MM.1S (cell line): ENCODE measurements at regions not wholly inside any gene's neighbourhood (a gene's known extent, or its start where the extent isn't known, plus 50 kb on each side); places are given as distances from the start of the nearest gene placed in this dataset.

Experiments
- DNase-seq: peaks from one replicate; pipeline ENCODE4 v3.0.0-alpha.2; 2015
- H2AFZ ChIP-seq: fragments of 300-600 bp; sonication (generic); 2 replicates; pipeline ENCODE4 v1.6.0; 2016; ENCODE audit warnings: antibody characterized with exemption, low read length
- H3F3A ChIP-seq: fragments of 300-600 bp; sonication (generic); 2 replicates; pipeline ENCODE4 v1.6.1; 2016; ENCODE audit warnings: mild to moderate bottlenecking, antibody characterized with exemption, low read length, moderate library complexity, mixed read lengths; ENCODE audit not compliant: insufficient read depth
- H3K27ac ChIP-seq: fragments of 300-600 bp; sonication (generic); 2 replicates; pipeline ENCODE4 v1.5.1; 2016; ENCODE audit warnings: mild to moderate bottlenecking, low read length
- H3K27me3 ChIP-seq: fragments of 300-600 bp; sonication (generic); replicated peaks from 2 replicates; pipeline ENCODE4 v1.6.0; 2016; ENCODE audit warnings: low read length; ENCODE audit not compliant: insufficient read depth
- H3K36me3 ChIP-seq: fragments of 300-600 bp; sonication (generic); replicated peaks from 2 replicates; pipeline ENCODE4 v1.6.1; 2016; ENCODE audit warnings: mild to moderate bottlenecking, low read length, mixed read lengths; ENCODE audit not compliant: insufficient read depth
- H3K4me1 ChIP-seq: fragments of 300-600 bp; sonication (generic); 2 replicates; pipeline ENCODE4 v1.6.1; 2016; ENCODE audit warnings: low read length, mixed read lengths
- H3K4me2 ChIP-seq: fragments of 300-600 bp; sonication (generic); 2 replicates; pipeline ENCODE4 v1.6.0; 2016; ENCODE audit warnings: low read depth, low read length
- H3K4me3 ChIP-seq: fragments of 300-600 bp; sonication (generic); 2 replicates; pipeline ENCODE4 v1.5.1; 2016; ENCODE audit warnings: low read length, mixed read lengths
- H3K79me2 ChIP-seq: fragments of 300-600 bp; sonication (generic); 2 replicates; pipeline ENCODE4 v1.6.1; 2016; ENCODE audit warnings: mixed run types, low read length, mixed read lengths
- H3K9ac ChIP-seq: fragments of 300-600 bp; sonication (generic); 2 replicates; pipeline ENCODE4 v1.6.1; 2016; ENCODE audit warnings: low read length, mixed read lengths
- H3K9me2 ChIP-seq: fragments of 300-600 bp; sonication (generic); replicated peaks from 2 replicates; pipeline ENCODE4 v1.6.1; 2016; ENCODE audit warnings: mild to moderate bottlenecking, low read length, mixed read lengths; ENCODE audit not compliant: insufficient read depth
- H3K9me3 ChIP-seq: fragments of 300-600 bp; sonication (generic); replicated peaks from 2 replicates; pipeline ENCODE4 v1.6.1; 2016; ENCODE audit warnings: mild to moderate bottlenecking, low read length, mixed read lengths; ENCODE audit not compliant: insufficient read depth
- H4K20me1 ChIP-seq: fragments of 300-600 bp; sonication (generic); 2 replicates; pipeline ENCODE4 v1.6.1; 2016; ENCODE audit warnings: mild to moderate bottlenecking, low read length, moderate library complexity, mixed read lengths; ENCODE audit not compliant: insufficient read depth
- EZH2 ChIP-seq: fragments of 300-600 bp; sonication (generic); optimal IDR thresholded peaks from 2 replicates; pipeline ENCODE3; 2017; ENCODE audit warnings: low read depth, mild to moderate bottlenecking, antibody characterized with exemption, low read length, mixed read lengths
- EZH2phosphoT487 ChIP-seq: fragments of 300-600 bp; sonication (generic); IDR thresholded peaks from 2 replicates; pipeline ENCODE4 v1.6.1; 2018; ENCODE audit warnings: antibody characterized with exemption, low read length
- TF ChIP-seq, protein P1 (sequence below): fragments of 300-600 bp; sonication (generic); IDR thresholded peaks from 2 replicates; pipeline ENCODE4 v1.5.1; 2016; ENCODE audit warnings: antibody characterized with exemption, low read length, mixed read lengths

DNA sequence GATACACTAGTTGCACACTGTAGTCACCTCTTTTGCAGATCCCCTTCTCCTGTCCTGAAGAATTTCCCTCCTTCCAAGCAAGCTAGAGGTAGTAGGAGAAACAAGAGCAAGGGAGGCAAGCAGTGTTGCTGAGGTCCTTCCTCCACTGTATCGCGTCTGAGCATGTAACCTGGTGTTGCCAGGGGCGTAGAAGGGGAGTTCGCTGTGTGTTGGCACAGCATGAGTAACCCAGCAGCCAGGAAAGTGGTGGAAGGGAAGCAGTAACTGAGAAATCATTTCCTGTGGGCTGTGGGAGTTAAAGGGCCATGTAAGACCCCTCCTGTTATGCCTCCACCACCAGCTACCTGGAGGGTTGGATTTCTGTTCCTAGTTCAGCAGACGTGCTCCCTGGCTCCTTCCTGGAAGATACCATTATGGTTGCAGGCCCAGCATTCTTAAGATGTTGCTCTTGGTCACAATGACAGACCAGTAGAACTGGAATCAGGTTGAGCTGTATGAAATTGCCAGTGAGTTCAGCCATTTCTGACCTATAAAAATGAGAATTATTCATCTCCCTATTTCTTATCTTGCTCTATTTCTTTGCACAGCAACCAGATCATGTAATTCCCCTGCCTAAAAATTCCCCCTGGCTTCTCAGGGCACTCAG is 215.3 kb upstream of the TOPAZ1 start:
- H4K20me1 ChIP-seq: no peaks in the 10 kb centered on the region
- no peaks in the 10 kb centered on the region for H3F3A ChIP-seq
- no peaks in the 10 kb centered on the region for H3K4me1 ChIP-seq
- no peak overlapping the region for H3K4me3 ChIP-seq
- H3K79me2 ChIP-seq: no peaks in the 10 kb centered on the region
- H3K9ac ChIP-seq: no peak overlapping the region
- H3K27me3 ChIP-seq: no peaks in the 10 kb centered on the region
- no peak overlapping the region for H3K4me2 ChIP-seq
- H2AFZ ChIP-seq: no peak overlapping the region
- no peaks in the 10 kb centered on the region for H3K9me2 ChIP-seq
- H3K36me3 ChIP-seq: no peaks in the 10 kb centered on the region
- no peaks in the 10 kb centered on the region for H3K9me3 ChIP-seq
- no peak for TF ChIP-seq EZH2
- TF ChIP-seq EZH2phosphoT487: no peak
- TF ChIP-seq, protein P1, sequence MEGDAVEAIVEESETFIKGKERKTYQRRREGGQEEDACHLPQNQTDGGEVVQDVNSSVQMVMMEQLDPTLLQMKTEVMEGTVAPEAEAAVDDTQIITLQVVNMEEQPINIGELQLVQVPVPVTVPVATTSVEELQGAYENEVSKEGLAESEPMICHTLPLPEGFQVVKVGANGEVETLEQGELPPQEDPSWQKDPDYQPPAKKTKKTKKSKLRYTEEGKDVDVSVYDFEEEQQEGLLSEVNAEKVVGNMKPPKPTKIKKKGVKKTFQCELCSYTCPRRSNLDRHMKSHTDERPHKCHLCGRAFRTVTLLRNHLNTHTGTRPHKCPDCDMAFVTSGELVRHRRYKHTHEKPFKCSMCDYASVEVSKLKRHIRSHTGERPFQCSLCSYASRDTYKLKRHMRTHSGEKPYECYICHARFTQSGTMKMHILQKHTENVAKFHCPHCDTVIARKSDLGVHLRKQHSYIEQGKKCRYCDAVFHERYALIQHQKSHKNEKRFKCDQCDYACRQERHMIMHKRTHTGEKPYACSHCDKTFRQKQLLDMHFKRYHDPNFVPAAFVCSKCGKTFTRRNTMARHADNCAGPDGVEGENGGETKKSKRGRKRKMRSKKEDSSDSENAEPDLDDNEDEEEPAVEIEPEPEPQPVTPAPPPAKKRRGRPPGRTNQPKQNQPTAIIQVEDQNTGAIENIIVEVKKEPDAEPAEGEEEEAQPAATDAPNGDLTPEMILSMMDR: no peak
- DNase-seq: no peak
- H3K27ac ChIP-seq: no peak overlapping the region

GRCh38 chr3:44029100-44029499 is 212.6 kb upstream of the TOPAZ1 start:
- H3F3A ChIP-seq: no peaks in the 10 kb centered on the region
- no peaks in the 10 kb centered on the region for H4K20me1 ChIP-seq
- H3K27me3 ChIP-seq: no peaks in the 10 kb centered on the region
- no peak overlapping the region for H2AFZ ChIP-seq
- H3K4me1 ChIP-seq: no peaks in the 10 kb centered on the region
- no peaks in the 10 kb centered on the region for H3K9me2 ChIP-seq
- TF ChIP-seq EZH2phosphoT487: no peak
- no peak for TF ChIP-seq EZH2
- TF ChIP-seq, protein P1: no peak
- no peak overlapping the region for H3K27ac ChIP-seq
- no peak overlapping the region for H3K4me2 ChIP-seq
- no peaks in the 10 kb centered on the region for H3K36me3 ChIP-seq
- DNase-seq: no peak
- H3K9me3 ChIP-seq: no peaks in the 10 kb centered on the region
- no peaks in the 10 kb centered on the region for H3K79me2 ChIP-seq
- no peak overlapping the region for H3K4me3 ChIP-seq
- H3K9ac ChIP-seq: no peak overlapping the region

DNA sequence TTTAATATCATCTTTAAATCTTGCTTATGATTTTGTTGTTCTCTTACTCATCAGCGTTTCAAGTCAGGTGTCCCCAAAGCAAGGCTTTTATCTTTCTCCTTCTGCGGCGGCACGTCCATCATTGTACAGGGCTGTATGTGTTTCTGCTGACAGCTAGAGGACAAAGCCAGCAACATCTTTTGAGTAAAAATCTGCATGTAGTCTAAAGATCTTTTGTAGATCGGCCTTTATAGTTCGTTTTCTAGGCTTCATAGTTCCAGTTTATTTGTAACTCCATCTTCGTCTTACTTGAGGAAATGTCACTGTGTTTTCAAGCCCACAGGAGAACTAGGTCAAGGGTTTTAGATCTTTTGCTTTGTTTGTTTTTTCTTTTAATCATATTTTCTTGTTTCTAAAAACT is 211.4 kb upstream of the TOPAZ1 start:
- no peak overlapping the region for H2AFZ ChIP-seq
- H3K4me2 ChIP-seq: no peak overlapping the region
- no peaks in the 10 kb centered on the region for H3K79me2 ChIP-seq
- no peak overlapping the region for H3K9ac ChIP-seq
- H3K9me2 ChIP-seq: no peaks in the 10 kb centered on the region
- H4K20me1 ChIP-seq: no peaks in the 10 kb centered on the region
- H3K36me3 ChIP-seq: no peaks in the 10 kb centered on the region
- no peak for TF ChIP-seq EZH2phosphoT487
- TF ChIP-seq EZH2: no peak
- TF ChIP-seq, protein P1: no peak
- no peaks in the 10 kb centered on the region for H3F3A ChIP-seq
- H3K4me3 ChIP-seq: no peak overlapping the region
- DNase-seq: no peak
- H3K9me3 ChIP-seq: no peaks in the 10 kb centered on the region
- no peaks in the 10 kb centered on the region for H3K27me3 ChIP-seq
- H3K4me1 ChIP-seq: no peaks in the 10 kb centered on the region
- no peak overlapping the region for H3K27ac ChIP-seq
